NCI-H345 treated with DMSO at 0.1 percent for 48 hours (cell line): ENCODE measurements at regions not wholly inside any gene's neighbourhood (a gene's known extent, or its start where the extent isn't known, plus 50 kb on each side); places are given as distances from the start of the nearest gene placed in this dataset.

Experiments used
- DNase-seq: peaks from one replicate; lab custom pipeline; 2025; ENCODE audit not compliant: unreplicated experiment; lab: John Stamatoyannopoulos, UW

- no peak for DNase-seq
These were observed 412.0 kb upstream of the KIF2A start for GRCh38 chr5:61894046-61894445.

DNA sequence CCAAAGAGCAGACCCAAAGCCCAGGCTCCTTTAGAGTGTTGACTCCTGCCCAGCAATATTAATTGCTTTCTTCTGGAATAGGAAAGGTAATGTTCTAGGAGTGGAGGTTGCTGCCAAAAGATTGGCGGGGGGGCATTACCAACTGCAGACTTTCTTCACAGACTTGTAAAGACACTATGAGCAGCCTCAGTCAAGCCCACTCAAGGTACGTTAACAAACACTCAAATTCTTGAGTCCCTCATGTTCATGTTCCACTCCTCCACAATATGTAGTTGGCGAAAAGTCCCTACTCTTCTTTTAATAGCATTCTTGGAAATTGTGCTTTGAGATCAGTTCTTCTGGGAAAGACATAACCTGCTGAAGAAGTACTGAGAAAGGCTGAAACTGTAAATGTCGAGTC lies 409.2 kb upstream of the KIF2A start:
- no peak for DNase-seq

DNA sequence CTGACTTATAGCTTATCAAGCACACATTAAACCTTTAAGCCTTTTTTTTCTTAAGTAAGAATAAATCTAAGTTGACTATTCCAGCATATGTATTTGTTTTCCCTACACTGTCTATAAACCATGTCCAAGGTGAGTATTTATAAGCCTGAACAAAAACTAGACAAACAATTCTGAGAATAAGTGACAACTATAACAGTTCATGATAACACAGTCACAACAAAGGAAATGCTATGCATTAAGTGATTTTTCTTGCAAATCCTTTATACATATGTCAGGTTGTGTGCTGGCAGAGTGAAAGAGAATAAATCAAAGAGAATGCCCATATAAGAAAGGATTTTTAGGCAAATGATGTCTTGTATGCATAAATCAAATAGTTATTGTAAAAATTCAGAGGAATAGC lies 408.8 kb upstream of the KIF2A start:
- DNase-seq, result no peak

- DNase-seq, result no peak
These were observed 404.0 kb upstream of the KIF2A start for GRCh38 chr5:61901997-61902396.

- DNase-seq, result no peak
These were observed 401.3 kb upstream of the KIF2A start for GRCh38 chr5:61904730-61905129.

GRCh38 chr5:61905613-61906012 lies 400.4 kb upstream of the KIF2A start:
- DNase-seq, result no peak

DNA sequence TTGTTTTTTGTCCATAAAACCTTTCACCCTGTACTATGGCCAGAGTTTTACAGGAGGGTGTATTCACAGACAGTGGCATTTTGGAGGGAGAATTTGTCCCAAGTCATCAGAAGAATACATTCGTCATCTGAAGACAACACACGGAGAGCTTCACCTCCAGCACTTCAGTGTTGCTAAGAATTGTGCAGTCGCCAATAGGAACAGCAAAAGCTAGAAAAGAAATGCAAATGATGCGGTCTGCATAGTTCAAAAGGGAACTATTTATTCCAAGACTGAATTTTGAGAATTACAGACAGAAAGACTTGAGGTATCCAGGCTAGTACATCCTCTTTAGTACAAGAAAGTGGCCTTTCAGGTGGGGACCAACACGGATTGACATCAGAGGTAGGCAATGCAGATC lies 399.2 kb upstream of the KIF2A start:
- no peak for DNase-seq

- DNase-seq, result no peak
These were observed 398.0 kb upstream of the KIF2A start for GRCh38 chr5:61907995-61908394.

- DNase-seq, result no peak
These were observed 395.2 kb upstream of the KIF2A start for GRCh38 chr5:61910771-61911170.

- DNase-seq, result no peak
These were observed 393.4 kb upstream of the KIF2A start for GRCh38 chr5:61912559-61912958.

GRCh38 chr5:61915646-61916045 lies 390.4 kb upstream of the KIF2A start:
- DNase-seq, result no peak

DNA sequence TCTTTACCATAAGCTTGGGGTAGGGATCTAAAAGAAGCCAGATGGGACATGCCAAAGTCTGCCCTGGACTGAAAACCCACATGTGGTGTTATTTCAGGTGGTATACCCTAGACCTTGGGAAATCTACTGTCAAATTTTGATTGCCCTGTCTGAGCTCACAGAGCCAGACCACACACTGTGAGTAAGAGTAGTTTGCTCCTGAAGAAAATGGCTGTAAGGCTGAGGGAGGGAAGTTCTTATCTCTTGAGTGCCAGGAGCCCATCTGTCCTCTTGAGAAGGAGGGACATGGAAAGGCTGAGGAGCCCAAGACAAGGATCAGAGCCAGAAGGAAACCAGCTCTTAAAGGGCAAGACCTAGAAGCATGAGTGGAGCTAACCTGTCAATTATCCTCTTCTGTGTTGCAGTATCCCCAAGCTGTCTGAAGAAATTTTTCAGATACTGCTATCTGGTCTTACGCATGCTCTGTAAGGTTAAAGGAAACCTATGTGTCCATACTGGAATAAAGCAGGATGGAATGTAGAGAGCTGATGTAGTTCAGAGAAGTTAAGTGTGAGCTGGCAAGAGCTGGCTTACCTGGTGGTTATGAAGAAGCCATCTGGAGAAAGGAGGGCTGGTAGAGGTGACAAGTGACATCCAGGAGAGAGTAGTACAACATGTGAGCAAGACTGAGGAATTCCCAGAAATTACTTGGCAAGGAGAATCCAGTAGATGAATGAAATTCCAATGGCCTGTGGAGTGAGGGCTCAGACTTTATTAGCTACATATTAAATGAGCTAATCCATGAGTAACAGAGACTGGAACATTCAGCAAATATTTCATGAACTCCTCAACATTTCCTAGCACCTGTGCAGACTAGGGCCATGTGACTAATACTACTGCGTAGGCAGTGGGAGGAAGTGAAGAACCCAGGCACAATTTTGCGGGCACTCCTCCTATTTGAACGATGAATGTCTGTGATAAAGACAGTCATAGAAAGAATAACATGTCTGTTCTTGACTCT lies 389.1 kb upstream of the KIF2A start:
- no peak for DNase-seq

- DNase-seq, result no peak
These were observed 387.4 kb upstream of the KIF2A start for GRCh38 chr5:61918611-61919010.

DNA sequence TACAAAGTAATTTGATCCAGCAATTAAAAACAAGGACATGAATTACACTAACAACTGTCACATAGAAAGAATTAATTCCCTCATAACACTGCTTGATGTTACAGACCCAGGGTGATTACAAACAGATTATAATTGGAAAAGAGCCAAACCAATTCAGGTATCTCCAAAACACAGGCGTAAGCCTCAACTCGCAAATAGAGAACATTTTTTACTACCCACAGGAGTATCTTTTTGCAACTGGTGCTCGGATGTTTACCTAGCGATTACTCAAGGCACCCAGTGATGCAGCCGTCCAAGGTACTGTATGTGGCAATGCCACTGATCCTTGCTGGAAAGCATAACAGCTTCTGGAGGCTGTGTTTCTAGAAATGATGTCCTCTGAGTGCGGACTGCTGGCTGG lies 386.1 kb upstream of the KIF2A start:
- DNase-seq, result peak; percentile 68

DNA sequence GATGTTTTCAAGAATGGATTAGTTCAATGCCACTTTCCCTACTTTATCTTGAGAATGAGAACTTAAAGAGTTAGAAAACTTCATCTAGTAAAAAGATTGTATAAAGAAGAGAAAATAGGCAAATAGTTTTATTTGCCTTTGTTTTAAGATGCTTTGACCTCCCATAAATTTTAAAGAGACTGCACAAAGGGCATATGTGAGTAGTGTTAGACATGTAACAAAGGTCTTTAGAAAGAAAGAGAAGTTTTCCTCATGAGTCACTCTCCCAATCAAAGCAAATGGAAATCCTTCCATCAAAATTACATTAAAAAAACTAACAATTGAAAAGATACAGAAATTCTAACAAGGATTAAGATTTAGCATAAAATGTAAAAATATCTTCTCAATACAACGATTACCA lies 381.8 kb upstream of the KIF2A start:
- no peak for DNase-seq

GRCh38 chr5:61926911-61927310 lies 379.1 kb upstream of the KIF2A start:
- DNase-seq, result no peak

DNA sequence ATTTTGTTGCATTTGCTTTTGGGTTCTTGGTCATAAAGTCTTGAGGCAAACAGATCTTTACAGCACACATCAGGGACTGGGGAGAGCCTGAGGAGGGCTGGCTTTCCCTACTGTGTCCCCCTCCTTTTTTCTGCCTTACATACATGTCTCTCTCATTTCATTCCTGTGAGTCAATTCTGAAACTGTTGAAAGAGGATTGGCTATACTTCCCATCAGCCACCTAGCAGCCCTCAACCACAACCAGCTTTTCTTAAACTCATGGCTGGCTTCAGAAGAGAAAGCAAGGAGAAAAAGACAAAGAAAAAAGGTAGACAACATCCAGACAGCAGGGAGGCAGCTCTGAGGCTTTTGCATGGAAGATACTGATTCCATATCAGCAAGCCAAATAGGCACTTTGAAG lies 374.8 kb upstream of the KIF2A start:
- DNase-seq, result no peak

DNA sequence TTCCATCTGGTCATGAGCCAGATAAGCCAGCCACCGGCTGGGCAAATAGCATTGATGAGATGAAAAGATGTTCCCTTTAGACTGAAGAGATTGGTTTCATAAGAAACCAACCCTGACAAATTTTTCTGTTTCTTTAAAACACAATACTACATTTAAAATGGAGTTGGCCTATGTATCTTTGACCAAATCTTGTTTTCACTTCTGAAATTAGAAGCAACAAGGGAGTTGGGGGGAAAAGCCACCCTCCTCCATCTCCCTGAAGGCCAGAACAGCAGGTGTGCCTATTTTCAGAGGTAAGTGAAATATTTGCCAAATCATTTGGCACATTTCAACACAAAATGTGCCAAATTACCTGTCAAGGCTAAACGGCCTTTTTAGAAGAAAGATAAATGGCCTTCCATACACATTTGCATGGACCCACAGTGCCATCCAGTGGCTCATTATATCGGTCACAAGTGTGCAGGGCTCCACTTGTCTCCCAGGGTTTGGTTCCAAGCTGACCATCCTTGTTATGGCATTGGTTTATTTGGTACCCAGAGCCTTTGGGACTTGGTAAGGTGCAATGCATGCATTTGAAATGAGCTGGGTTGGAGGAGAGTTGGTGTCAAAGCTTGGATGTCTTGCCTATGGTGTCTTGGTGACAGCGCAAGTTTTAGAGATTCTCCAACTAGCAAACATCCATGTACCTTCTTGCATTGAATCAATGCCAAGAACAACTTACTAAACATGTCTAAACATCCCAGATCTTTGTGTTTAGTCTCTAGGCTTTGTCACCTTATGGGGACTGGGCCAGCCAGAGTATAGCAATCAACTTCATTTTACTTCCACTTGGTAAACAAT lies 372.0 kb upstream of the KIF2A start:
- DNase-seq, result peak; percentile 32

DNA sequence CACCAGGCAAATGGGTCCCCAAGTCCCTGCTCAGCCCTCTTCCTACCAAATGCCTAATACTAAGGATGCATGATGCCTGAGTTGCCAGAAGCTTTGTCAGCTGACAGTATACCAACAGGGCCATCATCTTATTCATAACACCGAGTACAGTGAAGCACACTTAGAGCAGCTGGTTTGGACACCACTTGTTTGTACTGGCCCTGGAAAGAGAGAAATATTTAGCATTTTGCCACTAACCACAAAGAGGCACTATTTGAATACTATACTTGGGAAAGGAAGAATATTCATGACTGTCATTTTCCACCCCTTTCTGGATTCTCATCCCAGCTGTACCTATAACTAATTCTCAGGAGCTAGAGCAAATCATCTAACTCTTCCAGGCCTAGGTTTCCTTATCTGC lies 364.4 kb upstream of the KIF2A start:
- no peak for DNase-seq

DNA sequence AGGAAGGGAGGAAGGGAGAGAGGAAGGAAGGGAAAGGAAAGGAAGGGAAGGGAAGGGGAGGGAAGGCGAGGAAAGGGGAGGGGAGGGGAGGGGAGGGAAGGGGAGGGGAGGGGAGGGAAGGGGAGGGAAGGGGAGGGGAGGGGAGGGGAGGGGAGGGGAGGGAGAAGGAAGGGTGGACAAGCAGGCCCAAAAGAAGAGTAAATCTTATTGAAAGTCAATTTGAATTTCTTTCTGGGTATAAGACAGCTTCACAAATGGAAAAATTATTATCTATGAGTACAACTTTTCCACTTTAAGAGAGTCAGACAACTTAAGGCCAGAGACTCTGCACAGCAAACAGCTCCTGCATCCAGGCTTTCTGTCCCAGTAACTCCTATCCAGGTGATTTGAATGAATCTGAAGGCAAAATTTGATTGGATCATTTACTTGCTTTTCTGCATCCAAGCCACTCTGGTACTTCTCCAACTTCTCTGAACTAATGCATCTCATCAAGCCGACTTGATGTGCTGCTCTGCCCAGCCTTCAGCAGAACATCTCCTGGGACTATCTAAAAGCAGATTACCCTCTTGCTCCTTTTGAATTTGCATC lies 363.4 kb upstream of the KIF2A start:
- DNase-seq, result no peak

- no peak for DNase-seq
These were observed 362.3 kb upstream of the KIF2A start for GRCh38 chr5:61943713-61944112.

DNA sequence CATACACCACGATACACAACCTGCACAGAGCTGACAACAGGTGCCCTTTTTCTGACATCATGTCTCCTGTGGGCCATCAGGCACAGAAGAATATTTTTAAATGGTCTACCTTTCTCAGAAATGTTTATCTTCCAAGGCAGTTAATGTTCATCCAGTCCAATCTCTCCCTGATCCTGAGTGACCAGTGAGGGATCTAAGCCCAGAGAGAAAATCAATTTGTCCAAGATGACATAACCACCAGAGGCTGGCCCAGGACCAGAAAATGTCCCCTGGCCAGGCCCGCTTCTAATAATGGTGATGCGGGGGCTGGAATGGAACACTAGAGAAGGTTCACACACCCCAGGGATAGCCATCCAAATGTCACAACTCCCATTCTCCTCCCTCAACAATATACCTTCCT lies 357.9 kb upstream of the KIF2A start:
- no peak for DNase-seq
